ENCODE measurements at regions not wholly inside any gene's neighbourhood (a gene's known extent, or its start where the extent isn't known, plus 50 kb on each side); places are given as distances from the start of the nearest gene placed in this dataset.

GRCh38 chr2:103669531-103669930, 907.7 kb downstream of the TMEM182 start:
- Histone ChIP-seq H3K4ac (replicated peaks; ENCODE audit: insufficient read length, low read depth, low read length) (no peak overlapping the region), H2AK5ac (ENCODE audit: low read depth, low read length) (no peak overlapping the region), H3K79me1 (ENCODE audit: low read depth, low read length) (no peaks in the 10 kb centered on the region), H3K79me2 (ENCODE audit: control insufficient read depth in 1 of 2, insufficient read depth in 2 of 2, low read length in 2 of 2) (no peaks in the 10 kb centered on the region), H3K18ac (ENCODE audit: extremely low read depth, low read length) (no peak overlapping the region), H3K23ac (ENCODE audit: insufficient read length) (no peak overlapping the region), H2AFZ (ENCODE audit: low read length) (peak overlapping the region; percentile 54; the same call in 1 of the 2 replicates), H2BK5ac (ENCODE audit: low read depth, low read length) (no peak overlapping the region), H4K20me1 (replicated peaks in 1 of 2; ENCODE audit: control insufficient read depth in 1 of 2, insufficient read depth in 2 of 2, low read length in 2 of 2) (no peaks in the 10 kb centered on the region), H3K9ac (replicated peaks in 1 of 4; ENCODE audit: extremely low read depth in 1 of 4, low read depth in 3 of 4, low read length in 3 of 4) (no peak overlapping the region), H3K36me3 (ENCODE audit: control insufficient read depth in 2 of 4, insufficient read depth in 4 of 4, low read length in 3 of 4) (no peaks in the 10 kb centered on the region), H3K4me2 (ENCODE audit: insufficient read depth in 1 of 2, low read depth in 2 of 2, low read length in 2 of 2) (no peak overlapping the region), H2BK20ac (ENCODE audit: low read length) (no peak overlapping the region), H2BK120ac (replicated peaks; ENCODE audit: low read depth, low read length) (no peak overlapping the region), H2BK12ac (ENCODE audit: low read depth, low read length) (no peak overlapping the region), H3K23me2 (ENCODE audit: low read depth, low read length) (no peaks in the 10 kb centered on the region), H4K8ac (ENCODE audit: extremely low read depth, insufficient read depth, low read length) (no peak overlapping the region), H3K56ac (replicated peaks; ENCODE audit: insufficient read length, low read depth, low read length) (no peak overlapping the region), H3K4me3 (ENCODE audit: extremely low read depth in 1 of 4, insufficient read depth in 2 of 4, low read depth in 3 of 4, low read length in 4 of 4) (no peak overlapping the region), H3K14ac (ENCODE audit: insufficient read length) (no peak overlapping the region), H3K9me3 (ENCODE audit: insufficient read depth in 2 of 2, low read depth in 1 of 2, low read length in 1 of 2) (no peaks in the 10 kb centered on the region), H4K91ac (replicated peaks; ENCODE audit: insufficient read length, low read length) (no peak overlapping the region), H2BK15ac (ENCODE audit: low read length) (no peak overlapping the region), H3K27ac (ENCODE audit: low read depth, low read length) (no peak overlapping the region), H4K5ac (ENCODE audit: insufficient read length, low read depth, low read length) (no peak overlapping the region), H3K4me1 (replicated peaks in 1 of 4; ENCODE audit: control insufficient read depth in 3 of 4, insufficient read depth in 4 of 4, low read length in 3 of 4) (no peaks in the 10 kb centered on the region), H3K27me3 (replicated peaks in 1 of 4; ENCODE audit: control insufficient read depth in 3 of 4, extremely low read depth in 1 of 4, insufficient read depth in 3 of 4, low read length in 3 of 4) (no peaks in the 10 kb centered on the region)
- CTCF ChIA-PET (ENCODE audit: partially characterized antibody) = no interaction called here
- WGBS, 2 experiments (ENCODE audit: extremely low coverage in 1 of 2, insufficient coverage in 1 of 2, insufficient read length in 1 of 2, insufficient replicate concordance in 2 of 2, low coverage in 1 of 2, low lambda C conversion rate in 2 of 2, missing lambda C conversion rate in 1 of 2) = 93% methylated on average over 6 of the region's 6 CpGs; no CpG with 5 or more reads in 1 of the 2 experiments
- DNase-seq (ENCODE audit: low read depth in 1 of 2, low spot score in 2 of 2) = no peak
- TF ChIP-seq SP4 (IDR thresholded peaks at IDR 0.05; ENCODE audit: low read length) (no peak), RFX5 (IDR thresholded peaks at IDR 0.05; ENCODE audit: borderline replicate concordance, low read depth, low read length) (no peak), GABPA (IDR thresholded peaks at IDR 0.05; ENCODE audit: borderline replicate concordance, insufficient read depth, low read length) (no peak), KDM5A (IDR thresholded peaks at IDR 0.05; ENCODE audit: low read length) (no peak), JUND (IDR thresholded peaks at IDR 0.05; ENCODE audit: low read length) (no peak), SUZ12 (IDR thresholded peaks at IDR 0.05; ENCODE audit: low read length) (no peak), CTCF (IDR thresholded peaks at IDR 0.05; ENCODE audit: control extremely low read depth in 1 of 3, insufficient read depth in 1 of 3, low read depth in 1 of 3, low read length in 3 of 3) (peak in 1 of 3 experiments; percentile 12; a peak in 1 of 4 replicates), BRCA1 (IDR thresholded peaks at IDR 0.05; ENCODE audit: low read depth, low read length) (no peak), RAD21 (IDR thresholded peaks at IDR 0.05 in 1 of 2, conservative IDR thresholded peaks at IDR 0.05 in 1 of 2; ENCODE audit: low read depth in 2 of 2, low read length in 2 of 2) (0 out of 4 replicates have a peak, but pooled peaks have one; percentile 4 to 18)
- POLR2A ChIA-PET (ENCODE audit: partially characterized antibody) = no interaction called here
- FAIRE-seq = no peak
